Embryonic facial prominence (tissue), 1 donor: ENCODE measurements at regions not wholly inside any gene's neighbourhood (a gene's known extent, or its start where the extent isn't known, plus 50 kb on each side); places are given as distances from the start of the nearest gene placed in this dataset.
"Not testable (repeated sequence)": the region's sequence is repeated elsewhere in the genome, so short reads cannot be mapped to it uniquely, and the experiment has no call there.

Source experiments
- DNase-seq: peaks from one replicate; pipeline ENCODE4 v3.0.0-alpha.2; 2016; ENCODE audit errors: extremely low spot score

DNA sequence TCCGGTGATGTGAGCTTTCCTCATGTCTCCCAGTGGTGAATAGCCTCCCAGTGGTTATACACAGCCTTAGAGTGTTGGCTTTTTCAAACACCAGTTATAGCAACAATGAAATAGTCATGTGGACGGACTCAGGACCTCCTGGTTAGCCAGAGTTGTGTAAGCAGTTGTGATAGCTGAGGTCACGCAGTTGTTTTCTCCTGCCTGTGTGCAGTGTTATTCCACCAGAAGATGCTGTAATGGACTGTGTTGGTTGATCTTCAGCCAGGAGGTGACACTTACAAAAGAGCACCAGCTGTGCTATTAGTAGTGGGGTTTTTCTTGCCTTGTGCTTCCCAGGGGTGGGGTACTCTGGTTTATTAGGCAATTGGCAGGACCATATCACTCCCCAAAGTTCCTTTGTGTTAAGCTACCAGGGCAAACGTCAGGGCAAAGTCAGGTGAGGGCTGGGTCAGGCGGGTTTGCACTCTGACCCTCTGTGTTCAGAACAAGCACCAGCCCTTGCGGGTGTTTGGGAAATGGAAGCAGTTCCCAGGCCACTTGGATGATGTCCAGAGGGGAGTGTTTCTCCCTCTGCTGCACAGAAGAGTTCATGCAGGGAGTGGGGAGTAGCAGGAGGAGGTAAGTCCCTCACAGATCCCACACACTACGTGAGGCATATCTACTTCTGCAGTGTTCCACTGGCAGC lies 252.6 kb downstream of the TMEM47 start:
- no peak for DNase-seq

- no peak for DNase-seq
Measured at GRCh38 chrX:34401411-34401810, 255.7 kb downstream of the TMEM47 start.

GRCh38 chrX:34382416-34382815 lies 250.3 kb upstream of the FAM47A start:
- no peak for DNase-seq

- no peak for DNase-seq
Measured at GRCh38 chrX:34381241-34381640, 249.1 kb upstream of the FAM47A start.

DNA sequence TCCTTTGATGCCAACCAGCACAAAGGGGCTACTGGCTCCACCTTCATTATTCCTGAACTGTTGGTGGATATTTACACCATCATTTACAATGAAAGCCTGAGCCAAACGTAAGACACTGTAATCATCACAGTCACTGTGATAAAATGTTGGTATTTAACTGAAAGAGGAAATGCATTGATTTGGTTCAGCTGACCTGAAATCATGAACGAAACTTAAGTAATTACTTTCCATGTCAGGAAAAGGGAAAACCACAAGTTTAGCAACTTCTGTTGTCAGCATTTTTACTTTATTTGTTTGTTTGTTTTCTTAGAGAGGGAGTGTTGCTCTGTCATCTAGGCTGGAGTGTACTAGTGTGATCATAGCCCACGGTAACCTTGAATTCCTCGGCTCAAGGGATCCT lies 247.8 kb upstream of the FAM47A start:
- no peak for DNase-seq

GRCh38 chrX:34377645-34378044 lies 245.5 kb upstream of the FAM47A start:
- no peak for DNase-seq

DNA sequence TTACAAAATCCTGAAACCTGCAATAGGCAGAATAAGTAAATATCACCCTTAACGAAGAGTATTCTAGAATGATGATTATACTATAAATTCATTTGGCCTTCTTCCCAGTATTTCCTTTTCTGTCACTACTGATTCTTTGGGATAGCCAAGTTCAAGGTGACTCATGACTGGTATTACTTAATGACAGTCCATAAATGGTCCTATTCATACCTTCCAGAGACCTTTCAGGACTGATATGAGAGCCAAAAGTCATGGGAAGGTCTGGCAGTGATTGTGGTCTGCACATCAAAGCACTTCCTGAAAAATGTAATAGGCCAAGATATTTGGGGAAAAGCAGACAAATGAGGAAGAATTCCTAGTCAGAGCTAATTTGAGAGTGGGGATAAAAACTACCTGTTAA lies 239.6 kb upstream of the FAM47A start:
- DNase-seq = no peak

- DNase-seq = peak; percentile 10
Measured at GRCh38 chrX:34365471-34365870, 233.4 kb upstream of the FAM47A start.

- DNase-seq = no peak
Measured at GRCh38 chrX:34350561-34351335, 218.6 kb upstream of the FAM47A start.

- no peak for DNase-seq
Measured at GRCh38 chrX:34343001-34343400, 210.9 kb upstream of the FAM47A start.

GRCh38 chrX:34341814-34342213 lies 209.7 kb upstream of the FAM47A start:
- no peak for DNase-seq

DNA sequence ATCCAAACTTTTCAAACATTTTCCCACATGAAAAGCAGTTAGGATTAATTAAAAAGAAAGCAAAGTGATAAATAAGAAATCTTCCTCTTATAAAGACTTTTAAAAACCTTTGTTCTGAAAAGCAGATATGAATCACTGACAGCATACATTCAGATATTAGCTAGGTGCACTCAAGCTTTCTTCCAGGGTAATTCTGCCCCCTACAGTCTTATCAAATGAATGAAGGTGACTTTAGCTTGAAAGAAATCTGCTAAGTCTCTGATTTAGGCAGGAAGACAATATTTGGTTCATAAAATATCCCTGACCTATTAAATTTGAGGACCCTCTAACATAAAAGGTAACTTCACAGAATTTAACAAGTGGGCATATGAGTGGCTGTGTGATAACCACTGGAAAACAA lies 209.1 kb upstream of the FAM47A start:
- DNase-seq = no peak

DNA sequence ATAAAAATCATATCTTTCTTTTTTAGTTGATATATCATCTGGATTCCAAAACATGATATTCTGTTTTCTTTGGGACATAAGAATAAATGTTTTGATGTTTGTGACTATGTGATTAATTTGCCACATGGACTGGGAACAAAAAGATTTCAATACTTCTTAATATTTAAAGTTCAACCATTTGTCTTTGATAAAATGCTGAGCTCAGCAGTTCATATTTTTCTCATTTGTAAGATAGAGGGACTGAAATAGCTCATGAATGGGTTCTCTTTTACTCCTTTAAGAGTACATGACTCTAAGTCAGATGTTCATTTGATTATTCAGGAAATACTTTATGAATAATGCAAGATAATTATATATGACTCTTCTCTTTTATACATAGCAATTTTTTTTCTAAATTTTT lies 205.9 kb upstream of the FAM47A start:
- no peak for DNase-seq

DNA sequence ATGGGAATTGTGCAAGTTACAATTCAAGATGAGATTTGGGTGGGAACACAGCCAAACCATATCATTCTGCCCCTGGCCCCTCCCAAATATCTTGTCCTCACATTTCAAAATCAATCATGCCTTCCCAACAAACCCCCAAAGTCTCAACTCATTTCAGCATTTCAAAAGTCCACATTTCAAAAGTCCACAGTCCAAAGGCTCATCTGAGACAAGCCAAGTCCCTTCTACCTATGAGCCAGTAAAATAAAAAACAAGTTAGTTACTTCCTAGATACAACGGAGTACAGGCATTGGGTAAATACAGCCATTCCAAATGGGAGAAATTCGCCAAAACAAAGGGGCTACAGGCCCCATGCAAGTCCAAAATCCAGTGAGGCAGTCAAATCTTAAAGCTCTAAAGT lies 203.3 kb upstream of the FAM47A start:
- DNase-seq = not testable (repeated sequence)

DNA sequence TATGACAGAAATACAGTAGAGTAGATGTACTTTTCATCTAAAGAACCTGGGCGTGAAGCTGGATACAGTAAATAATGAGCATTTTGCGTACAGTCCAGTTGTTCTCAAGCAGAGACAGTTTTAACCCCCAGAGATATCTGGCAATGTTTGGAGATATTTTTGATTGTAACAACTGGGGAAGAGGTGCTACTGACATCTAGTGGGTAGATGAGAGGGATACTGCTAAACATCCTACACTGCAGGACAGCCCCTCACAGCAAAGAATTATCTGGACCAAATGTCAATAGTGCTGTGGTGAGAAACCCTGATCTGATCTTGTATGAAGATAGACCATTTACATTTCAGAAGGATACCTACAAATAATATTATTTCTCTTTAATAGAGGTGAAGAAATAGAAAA lies 200.2 kb upstream of the FAM47A start:
- DNase-seq = no peak

DNA sequence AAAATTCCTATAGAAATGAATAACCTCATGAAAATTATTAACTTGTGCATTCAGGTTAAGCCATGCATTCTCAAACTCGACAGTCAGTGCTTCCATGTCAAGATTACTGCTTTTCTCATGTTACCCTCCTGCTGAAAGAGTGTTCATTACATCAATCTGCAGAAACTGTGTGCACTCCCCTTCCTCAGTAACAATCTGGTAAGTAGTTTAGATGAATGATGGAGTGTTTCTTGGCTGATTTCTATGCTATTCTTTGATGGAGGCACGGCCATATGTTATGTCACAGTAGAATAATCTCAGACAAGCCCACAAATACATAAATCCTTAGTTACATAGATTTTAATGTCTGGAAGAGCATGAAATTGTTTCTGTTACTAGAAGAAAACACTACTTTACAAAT lies 193.3 kb upstream of the FAM47A start:
- DNase-seq = no peak

DNA sequence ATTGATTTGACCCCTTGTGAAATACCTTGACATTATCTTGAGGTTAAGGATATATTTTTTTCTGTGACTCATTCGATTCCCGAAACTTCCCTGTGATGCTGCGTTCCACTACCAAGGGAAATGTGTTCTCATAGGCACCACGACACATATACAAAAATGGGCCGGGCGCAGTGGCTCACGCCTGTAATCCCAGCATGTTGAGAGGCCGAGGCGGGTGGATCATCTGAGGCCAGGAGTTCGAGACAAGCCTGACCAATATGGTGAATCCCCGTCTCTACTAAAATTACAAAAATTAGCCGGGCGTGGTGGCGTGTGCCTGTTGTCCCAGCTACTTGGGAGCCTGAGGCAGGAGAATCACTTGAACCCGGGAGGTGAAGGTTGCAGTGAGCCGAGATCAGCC lies 188.3 kb upstream of the FAM47A start:
- not testable (repeated sequence) for DNase-seq

GRCh38 chrX:34300871-34301270 lies 168.8 kb upstream of the FAM47A start:
- no peak for DNase-seq

DNA sequence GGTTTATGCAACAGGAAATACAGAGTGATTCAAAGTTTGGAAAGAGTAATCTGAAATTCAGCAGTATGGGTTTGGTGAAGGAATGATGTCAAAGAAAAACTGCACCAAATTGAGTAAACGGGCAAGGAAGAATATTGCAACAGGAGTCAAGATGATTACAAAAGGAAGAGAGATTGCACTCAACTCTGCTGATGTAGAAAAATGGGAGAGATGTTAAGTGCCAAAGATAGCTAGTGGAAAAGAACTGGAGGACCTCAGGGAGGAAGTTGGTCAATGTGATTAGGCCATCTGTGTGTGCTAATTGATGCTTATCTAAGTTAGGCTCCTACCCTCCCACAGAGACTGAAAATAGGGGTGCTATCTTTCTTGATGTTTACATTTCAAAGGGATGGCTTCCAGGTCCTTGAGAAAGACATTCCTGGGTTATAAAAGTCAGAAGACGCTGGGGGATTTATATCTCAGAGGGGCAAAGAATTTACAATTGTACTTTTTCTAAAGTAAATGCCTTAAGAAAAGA lies 167.4 kb upstream of the FAM47A start:
- no peak for DNase-seq

DNA sequence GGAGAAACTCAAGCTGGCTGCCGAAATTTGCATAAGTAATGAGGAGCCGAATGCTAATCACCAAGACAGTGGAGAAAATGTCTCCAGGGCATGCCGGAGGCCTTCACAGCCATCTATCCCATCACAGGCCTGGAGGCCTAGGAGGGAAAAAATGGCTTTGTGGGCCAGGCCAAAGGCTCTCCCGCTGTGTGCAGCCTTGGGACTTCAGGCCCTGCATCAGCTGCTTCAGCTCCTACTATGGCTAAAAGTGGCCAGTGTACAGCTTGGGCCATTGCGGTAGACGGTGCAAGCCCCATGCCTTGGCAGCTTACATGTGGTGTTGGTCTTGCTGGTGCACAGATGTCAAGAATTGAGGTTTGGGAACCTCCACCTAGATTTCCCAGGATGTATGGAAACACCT lies 162.6 kb upstream of the FAM47A start:
- DNase-seq = no peak

- no peak for DNase-seq
Measured at GRCh38 chrX:34288782-34289181, 156.7 kb upstream of the FAM47A start.

DNA sequence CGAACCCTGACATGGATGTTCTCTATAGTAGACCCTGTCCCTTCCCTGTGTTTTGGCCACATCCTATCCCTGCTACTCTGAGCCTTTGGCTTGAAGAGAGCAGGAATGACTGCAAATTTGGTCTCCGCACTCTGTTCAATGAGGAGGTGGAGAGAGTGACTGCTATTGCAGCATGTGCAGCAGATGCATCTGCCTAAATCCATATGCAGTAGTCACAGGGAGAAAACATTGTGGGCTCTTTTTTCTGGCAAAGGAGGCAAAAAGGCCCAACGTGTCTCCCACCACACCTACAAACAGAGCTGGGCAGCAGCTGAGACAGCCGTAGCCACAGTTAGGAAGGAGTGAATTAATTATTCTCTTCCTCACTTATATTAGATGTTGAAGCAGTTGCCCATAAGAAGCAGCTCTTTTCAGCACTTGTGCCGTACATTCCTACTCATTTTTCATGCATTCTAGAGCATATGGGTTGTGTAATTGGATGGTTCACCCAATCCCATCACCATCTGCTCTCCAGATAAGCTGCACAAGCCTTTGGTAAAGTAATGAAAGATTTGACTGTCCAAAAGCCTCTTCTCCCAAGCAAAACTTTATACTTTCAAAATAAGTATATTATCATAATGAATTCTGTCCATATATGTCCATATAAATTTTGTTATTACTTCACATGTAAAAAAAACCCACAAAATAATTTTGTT lies 147.9 kb upstream of the FAM47A start:
- no peak for DNase-seq

DNA sequence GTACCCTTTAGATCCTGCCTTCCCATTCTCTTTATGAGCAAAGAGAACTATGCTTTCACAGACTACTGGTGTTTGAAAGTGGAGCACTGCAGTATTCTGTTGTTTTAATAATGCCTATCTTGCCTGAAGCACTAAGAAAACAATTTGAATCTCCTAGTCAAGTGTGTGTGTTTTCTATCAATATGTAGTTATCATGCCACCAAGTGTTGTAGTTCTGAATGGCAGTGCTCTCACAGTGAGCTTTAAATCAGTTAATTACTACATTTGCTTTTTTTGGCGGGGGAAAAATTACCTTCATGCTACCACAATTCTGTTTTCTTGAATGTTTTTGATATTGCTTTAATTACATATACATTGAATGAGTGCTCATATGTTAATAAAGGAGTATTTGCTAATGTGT lies 143.6 kb upstream of the FAM47A start:
- no peak for DNase-seq
